Liver (tissue), 8 donors: ENCODE measurements at regions not wholly inside any gene's neighbourhood (a gene's known extent, or its start where the extent isn't known, plus 50 kb on each side); places are given as distances from the start of the nearest gene placed in this dataset.

ENCODE experiments used
- DNase-seq: peaks from one replicate; pipeline ENCODE4 v3.0.0-alpha.2; 2017; ENCODE audit warnings: low spot score
- H3K27ac ChIP-seq, 2 donors: one replicate each; pipeline ENCODE4 v1.7.0; 2013; ENCODE audit warnings: inconsistent platforms in 2 of 2, low read length in 2 of 2, control low read depth in 1 of 2, low read depth in 1 of 2, mild to moderate bottlenecking in 1 of 2
- H3K27me3 ChIP-seq, 4 donors: one replicate each; pipeline versions ENCODE4 v1.6.1 to v1.7.0; 2013; ENCODE audit warnings: low read length in 3 of 4, inconsistent platforms in 1 of 4, mild to moderate bottlenecking in 1 of 4, moderate library complexity in 1 of 4; ENCODE audit not compliant: control insufficient read depth in 4 of 4, insufficient read depth in 4 of 4
- H3K36me3 ChIP-seq, 4 donors: one replicate each; pipeline versions ENCODE4 v1.6.1 to v1.7.0; 2013; ENCODE audit warnings: low read length in 3 of 4, mild to moderate bottlenecking in 3 of 4, low read depth in 1 of 4, moderate library complexity in 1 of 4; ENCODE audit not compliant: control insufficient read depth in 4 of 4, insufficient read depth in 3 of 4
- H3K4me1 ChIP-seq, 4 donors: one replicate each; pipeline versions ENCODE4 v1.6.1 to v1.7.0; 2013; ENCODE audit warnings: low read length in 3 of 4, mild to moderate bottlenecking in 3 of 4, moderate library complexity in 1 of 4; ENCODE audit not compliant: control insufficient read depth in 4 of 4, insufficient read depth in 4 of 4
- H3K4me3 ChIP-seq, 3 donors: one replicate each; pipeline versions ENCODE4 v1.6.1 to v1.7.0; 2013; ENCODE audit warnings: low read length in 3 of 3, control low read depth in 1 of 3, low read depth in 1 of 3, mild to moderate bottlenecking in 1 of 3
- H3K9ac ChIP-seq, 2 donors: one replicate each; pipeline ENCODE4 v1.7.0; 2013; ENCODE audit warnings: low read length in 2 of 2, mild to moderate bottlenecking in 2 of 2, moderate library complexity in 2 of 2, control low read depth in 1 of 2, low read depth in 1 of 2
- H3K9me3 ChIP-seq, 4 donors: one replicate each; pipeline versions ENCODE4 v1.6.1 to v1.7.0; 2013; ENCODE audit warnings: low read length in 3 of 4; ENCODE audit not compliant: control insufficient read depth in 4 of 4
- EGR1 ChIP-seq, 2 donors: IDR thresholded peaks; 2 replicates each; pipeline ENCODE4 v1.6.1; 2016 to 2018; ENCODE audit warnings: antibody characterized with exemption in 2 of 2, low read depth in 2 of 2
- FOXA1 ChIP-seq: IDR thresholded peaks from 2 replicates; pipeline ENCODE4 v1.6.1; 2016; ENCODE audit warnings: antibody characterized with exemption
- FOXA2 ChIP-seq: IDR thresholded peaks from 2 replicates; pipeline ENCODE4 v1.6.1; 2016; ENCODE audit warnings: antibody characterized with exemption
- GABPA ChIP-seq, 2 donors: IDR thresholded peaks in 1 of 2; conservative IDR thresholded peaks in 1 of 2; 2 replicates each; pipeline ENCODE4 v1.6.1; 2016; ENCODE audit warnings: antibody characterized with exemption in 2 of 2, mild to moderate bottlenecking in 1 of 2, moderate library complexity in 1 of 2
- HNF4A ChIP-seq, 2 donors: conservative IDR thresholded peaks; 2 replicates each; pipeline ENCODE4 v1.6.1; 2016; ENCODE audit warnings: antibody characterized with exemption in 2 of 2, mild to moderate bottlenecking in 2 of 2
- HNF4G ChIP-seq: IDR thresholded peaks from 2 replicates; pipeline ENCODE4 v1.6.1; 2016; ENCODE audit warnings: antibody characterized with exemption
- JUND ChIP-seq, 2 donors: IDR thresholded peaks; 2 replicates each; pipeline ENCODE4 v1.6.1; 2016; ENCODE audit warnings: antibody characterized with exemption in 2 of 2
- NR2F2 ChIP-seq: IDR thresholded peaks from 2 replicates; pipeline ENCODE4 v1.6.1; 2016; ENCODE audit warnings: antibody characterized with exemption
- RAD21 ChIP-seq, 2 donors: IDR thresholded peaks; 2 replicates each; pipeline ENCODE4 v1.6.1; 2016; ENCODE audit warnings: antibody characterized with exemption in 2 of 2, mild to moderate bottlenecking in 2 of 2
- RXRA ChIP-seq, 2 donors: IDR thresholded peaks; 2 replicates each; pipeline ENCODE4 v1.6.1; 2017 to 2018; ENCODE audit warnings: antibody characterized with exemption in 2 of 2, mild to moderate bottlenecking in 1 of 2
- SP1 ChIP-seq: IDR thresholded peaks from 2 replicates; pipeline ENCODE4 v1.6.1; 2018; ENCODE audit warnings: antibody characterized with exemption, mild to moderate bottlenecking
- TAF1 ChIP-seq: conservative IDR thresholded peaks from 2 replicates; pipeline ENCODE4 v1.6.1; 2016; ENCODE audit warnings: antibody characterized with exemption, mild to moderate bottlenecking
- YY1 ChIP-seq: IDR thresholded peaks from 2 replicates; pipeline ENCODE4 v1.6.1; 2016; ENCODE audit warnings: antibody characterized with exemption, mild to moderate bottlenecking
- WGBS: extraction: QIAGEN DNeasy Blood & Tissue Kit; methylation state at CpG from one replicate; pipeline ENCODE4 v1.1.7; 2013; 5-methylcytosine and 5-hydroxymethylcytosine counted together
- TF ChIP-seq, protein P1 (sequence below): IDR thresholded peaks from 2 replicates; pipeline ENCODE4 v1.6.1; 2016; ENCODE audit warnings: antibody characterized with exemption, mild to moderate bottlenecking
- TF ChIP-seq, protein P2 (sequence below): IDR thresholded peaks from 2 replicates; pipeline ENCODE4 v1.6.1; 2016; ENCODE audit warnings: antibody characterized with exemption
- TF ChIP-seq, protein P3 (sequence below): IDR thresholded peaks from 2 replicates; pipeline ENCODE4 v1.6.1; 2016; ENCODE audit warnings: antibody characterized with exemption
- TF ChIP-seq, protein P4 (sequence below): IDR thresholded peaks from 2 replicates; pipeline ENCODE4 v1.6.1; 2016; ENCODE audit warnings: antibody characterized with exemption
- TF ChIP-seq, protein P5 (sequence below): fragments of 150-350 bp; IDR thresholded peaks from 2 replicates; pipeline ENCODE4 v1.5.1; 2017; ENCODE audit warnings: improper control_type of control experiment, low read depth, low read length; ENCODE audit not compliant: missing input control
- donor health status: healthy.
- donor health status: healthy.
- donor health status: healthy.
- donor health status: healthy.
- donor health status: healthy.

DNA sequence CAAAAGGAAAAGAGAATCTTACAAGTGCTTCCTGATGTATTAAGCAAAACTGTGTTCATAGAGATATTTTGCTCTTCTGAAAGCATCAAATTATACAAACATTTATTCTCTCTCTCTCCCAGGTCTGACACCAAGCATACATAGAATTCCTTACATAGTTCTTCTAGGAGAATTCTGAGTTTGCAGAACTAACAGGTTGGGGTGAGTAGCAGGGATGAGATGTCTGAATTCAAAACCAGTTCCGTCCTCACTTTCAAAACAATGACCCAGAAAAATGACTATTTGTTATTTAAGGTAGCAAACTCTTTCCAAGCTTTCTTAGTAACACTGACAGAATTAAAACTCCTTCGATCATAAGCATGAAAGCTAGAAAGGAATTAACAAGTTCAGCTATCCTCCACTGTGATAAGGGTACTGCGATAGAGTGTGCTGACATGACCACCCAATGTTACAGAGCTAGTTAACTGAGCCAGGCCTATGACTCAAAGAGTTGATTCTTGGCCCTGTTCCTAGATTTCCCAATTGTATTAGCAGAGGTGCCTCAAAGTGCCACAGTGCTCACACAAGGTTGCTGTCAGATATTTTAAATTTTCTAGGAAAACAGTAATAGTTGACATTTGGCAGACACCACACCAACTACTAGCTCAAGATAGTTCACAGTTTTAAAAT, 85.8 kb upstream of the SETBP1 start:
- no peaks in the 10 kb centered on the region for H3K9me3 ChIP-seq
- no peak for DNase-seq
- no peak overlapping the region for H3K4me3 ChIP-seq
- H3K27ac ChIP-seq: no peak overlapping the region
- no peaks in the 10 kb centered on the region for H3K4me1 ChIP-seq
- TF ChIP-seq JUND (IDR thresholded peaks at IDR 0.05): no peak
- no peak for TF ChIP-seq TAF1
- TF ChIP-seq, protein P1, sequence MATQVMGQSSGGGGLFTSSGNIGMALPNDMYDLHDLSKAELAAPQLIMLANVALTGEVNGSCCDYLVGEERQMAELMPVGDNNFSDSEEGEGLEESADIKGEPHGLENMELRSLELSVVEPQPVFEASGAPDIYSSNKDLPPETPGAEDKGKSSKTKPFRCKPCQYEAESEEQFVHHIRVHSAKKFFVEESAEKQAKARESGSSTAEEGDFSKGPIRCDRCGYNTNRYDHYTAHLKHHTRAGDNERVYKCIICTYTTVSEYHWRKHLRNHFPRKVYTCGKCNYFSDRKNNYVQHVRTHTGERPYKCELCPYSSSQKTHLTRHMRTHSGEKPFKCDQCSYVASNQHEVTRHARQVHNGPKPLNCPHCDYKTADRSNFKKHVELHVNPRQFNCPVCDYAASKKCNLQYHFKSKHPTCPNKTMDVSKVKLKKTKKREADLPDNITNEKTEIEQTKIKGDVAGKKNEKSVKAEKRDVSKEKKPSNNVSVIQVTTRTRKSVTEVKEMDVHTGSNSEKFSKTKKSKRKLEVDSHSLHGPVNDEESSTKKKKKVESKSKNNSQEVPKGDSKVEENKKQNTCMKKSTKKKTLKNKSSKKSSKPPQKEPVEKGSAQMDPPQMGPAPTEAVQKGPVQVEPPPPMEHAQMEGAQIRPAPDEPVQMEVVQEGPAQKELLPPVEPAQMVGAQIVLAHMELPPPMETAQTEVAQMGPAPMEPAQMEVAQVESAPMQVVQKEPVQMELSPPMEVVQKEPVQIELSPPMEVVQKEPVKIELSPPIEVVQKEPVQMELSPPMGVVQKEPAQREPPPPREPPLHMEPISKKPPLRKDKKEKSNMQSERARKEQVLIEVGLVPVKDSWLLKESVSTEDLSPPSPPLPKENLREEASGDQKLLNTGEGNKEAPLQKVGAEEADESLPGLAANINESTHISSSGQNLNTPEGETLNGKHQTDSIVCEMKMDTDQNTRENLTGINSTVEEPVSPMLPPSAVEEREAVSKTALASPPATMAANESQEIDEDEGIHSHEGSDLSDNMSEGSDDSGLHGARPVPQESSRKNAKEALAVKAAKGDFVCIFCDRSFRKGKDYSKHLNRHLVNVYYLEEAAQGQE: no peak
- no peak for TF ChIP-seq YY1
- TF ChIP-seq, protein P2, sequence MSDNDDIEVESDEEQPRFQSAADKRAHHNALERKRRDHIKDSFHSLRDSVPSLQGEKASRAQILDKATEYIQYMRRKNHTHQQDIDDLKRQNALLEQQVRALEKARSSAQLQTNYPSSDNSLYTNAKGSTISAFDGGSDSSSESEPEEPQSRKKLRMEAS: no peak
- no peak for TF ChIP-seq HNF4A (conservative IDR thresholded peaks at IDR 0.05)
- no peak for TF ChIP-seq FOXA2
- no peak for TF ChIP-seq HNF4G
- TF ChIP-seq RXRA (IDR thresholded peaks at IDR 0.05): no peak
- TF ChIP-seq, protein P3, sequence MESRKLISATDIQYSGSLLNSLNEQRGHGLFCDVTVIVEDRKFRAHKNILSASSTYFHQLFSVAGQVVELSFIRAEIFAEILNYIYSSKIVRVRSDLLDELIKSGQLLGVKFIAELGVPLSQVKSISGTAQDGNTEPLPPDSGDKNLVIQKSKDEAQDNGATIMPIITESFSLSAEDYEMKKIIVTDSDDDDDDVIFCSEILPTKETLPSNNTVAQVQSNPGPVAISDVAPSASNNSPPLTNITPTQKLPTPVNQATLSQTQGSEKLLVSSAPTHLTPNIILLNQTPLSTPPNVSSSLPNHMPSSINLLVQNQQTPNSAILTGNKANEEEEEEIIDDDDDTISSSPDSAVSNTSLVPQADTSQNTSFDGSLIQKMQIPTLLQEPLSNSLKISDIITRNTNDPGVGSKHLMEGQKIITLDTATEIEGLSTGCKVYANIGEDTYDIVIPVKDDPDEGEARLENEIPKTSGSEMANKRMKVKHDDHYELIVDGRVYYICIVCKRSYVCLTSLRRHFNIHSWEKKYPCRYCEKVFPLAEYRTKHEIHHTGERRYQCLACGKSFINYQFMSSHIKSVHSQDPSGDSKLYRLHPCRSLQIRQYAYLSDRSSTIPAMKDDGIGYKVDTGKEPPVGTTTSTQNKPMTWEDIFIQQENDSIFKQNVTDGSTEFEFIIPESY: no peak
- TF ChIP-seq NR2F2: no peak
- TF ChIP-seq EGR1 (IDR thresholded peaks at IDR 0.05; ENCODE audit: low read depth in 2 of 2): no peak
- TF ChIP-seq RAD21 (IDR thresholded peaks at IDR 0.05): no peak
- TF ChIP-seq SP1: no peak
- TF ChIP-seq FOXA1: no peak
- TF ChIP-seq, protein P4, sequence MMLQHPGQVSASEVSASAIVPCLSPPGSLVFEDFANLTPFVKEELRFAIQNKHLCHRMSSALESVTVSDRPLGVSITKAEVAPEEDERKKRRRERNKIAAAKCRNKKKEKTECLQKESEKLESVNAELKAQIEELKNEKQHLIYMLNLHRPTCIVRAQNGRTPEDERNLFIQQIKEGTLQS: no peak
- TF ChIP-seq, protein P5, sequence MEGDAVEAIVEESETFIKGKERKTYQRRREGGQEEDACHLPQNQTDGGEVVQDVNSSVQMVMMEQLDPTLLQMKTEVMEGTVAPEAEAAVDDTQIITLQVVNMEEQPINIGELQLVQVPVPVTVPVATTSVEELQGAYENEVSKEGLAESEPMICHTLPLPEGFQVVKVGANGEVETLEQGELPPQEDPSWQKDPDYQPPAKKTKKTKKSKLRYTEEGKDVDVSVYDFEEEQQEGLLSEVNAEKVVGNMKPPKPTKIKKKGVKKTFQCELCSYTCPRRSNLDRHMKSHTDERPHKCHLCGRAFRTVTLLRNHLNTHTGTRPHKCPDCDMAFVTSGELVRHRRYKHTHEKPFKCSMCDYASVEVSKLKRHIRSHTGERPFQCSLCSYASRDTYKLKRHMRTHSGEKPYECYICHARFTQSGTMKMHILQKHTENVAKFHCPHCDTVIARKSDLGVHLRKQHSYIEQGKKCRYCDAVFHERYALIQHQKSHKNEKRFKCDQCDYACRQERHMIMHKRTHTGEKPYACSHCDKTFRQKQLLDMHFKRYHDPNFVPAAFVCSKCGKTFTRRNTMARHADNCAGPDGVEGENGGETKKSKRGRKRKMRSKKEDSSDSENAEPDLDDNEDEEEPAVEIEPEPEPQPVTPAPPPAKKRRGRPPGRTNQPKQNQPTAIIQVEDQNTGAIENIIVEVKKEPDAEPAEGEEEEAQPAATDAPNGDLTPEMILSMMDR: no peak
- no peak for TF ChIP-seq GABPA (IDR thresholded peaks at IDR 0.05 in 1 of 2, conservative IDR thresholded peaks at IDR 0.05 in 1 of 2)
- WGBS: 89% methylated on average over 3 of the region's 3 CpGs
- H3K27me3 ChIP-seq: no peaks in the 10 kb centered on the region
- no peak overlapping the region for H3K9ac ChIP-seq
- H3K36me3 ChIP-seq: no peaks in the 10 kb centered on the region
